Left lung (tissue), 4 donors: ENCODE measurements at regions not wholly inside any gene's neighbourhood (a gene's known extent, or its start where the extent isn't known, plus 50 kb on each side); places are given as distances from the start of the nearest gene placed in this dataset.
"Not testable (repeated sequence)": the region's sequence is repeated elsewhere in the genome, so short reads cannot be mapped to it uniquely, and the experiment has no call there.

Source experiments
- ATAC-seq: fragments of 200-7000 bp; cut with Tn5 transposase; one replicate; pipeline ENCODE4 v1.9.1; 2020; ENCODE audit warnings: moderate library complexity
- DNase-seq, 4 donors: peaks; one replicate each; pipeline ENCODE4 v3.0.0-alpha.2; 2013 to 2020
- H3K27ac ChIP-seq, 2 donors: fragments of 200-600 bp; sonication (generic) in 1 of 2; one replicate each; pipeline versions ENCODE4 v1.5.0 to v1.8.0; 2020 to 2021
- H3K27me3 ChIP-seq, 2 donors: fragments of 200-600 bp; sonication (generic) in 1 of 2; one replicate each; pipeline versions ENCODE4 v1.5.0 to v1.8.0; 2020 to 2021
- H3K36me3 ChIP-seq, 2 donors: fragments of 200-600 bp; sonication (generic) in 1 of 2; one replicate each; pipeline versions ENCODE4 v1.5.0 to v1.8.0; 2020 to 2021
- H3K4me1 ChIP-seq, 2 donors: fragments of 200-600 bp; one replicate each; pipeline ENCODE4 v1.8.0; 2021
- H3K4me3 ChIP-seq, 2 donors: fragments of 200-600 bp; sonication (generic) in 1 of 2; one replicate each; pipeline versions ENCODE4 v1.5.0 to v1.8.0; 2020 to 2021; ENCODE audit warnings: mild to moderate bottlenecking in 1 of 2
- H3K9me3 ChIP-seq, 2 donors: fragments of 200-600 bp; sonication (generic) in 1 of 2; one replicate each; pipeline versions ENCODE4 v1.5.0 to v1.8.0; 2020 to 2021
- CTCF ChIP-seq, 2 donors: fragments of 200-600 bp; sonication (generic) in 1 of 2; IDR thresholded peaks; one replicate each; pipeline versions ENCODE4 v1.5.0 to v1.8.0; 2021; ENCODE audit warnings: antibody characterized with exemption in 2 of 2
- intact Hi-C, 2 donors: fragments of 100-400 bp; cut with DNase I; formaldehyde crosslinking; loops; one replicate each; pipeline versions ENCODE4 v1.11.2 to v1.14.2; 2022
- donor health status: DM: no; HTN: yes; CAD: no.
- donor health status: DM: no; HTN: no; CAD: no.

GRCh38 chr6:85329196-85329595 is 120.7 kb upstream of the NT5E start:
- TF ChIP-seq CTCF (IDR thresholded peaks at IDR 0.05) = no peak
- Histone ChIP-seq H3K9me3 (no peaks in the 10 kb centered on the region), H3K4me1 (no peaks in the 10 kb centered on the region), H3K36me3 (no peaks in the 10 kb centered on the region), H3K27me3 (no peaks in the 10 kb centered on the region), H3K4me3 (no peak overlapping the region), H3K27ac (no peak overlapping the region)
- DNase-seq = no peak
- no peak for ATAC-seq
- intact Hi-C loops = no loop called here

- H3K9me3 ChIP-seq, H3K36me3 ChIP-seq, DNase-seq, H3K4me3 ChIP-seq, intact Hi-C loops, H3K27me3 ChIP-seq, H3K4me1 ChIP-seq, ATAC-seq, H3K27ac ChIP-seq: not testable (repeated sequence)
Observed at GRCh38 chr6:85325811-85326210, 124.1 kb upstream of the NT5E start.

GRCh38 chr6:85323435-85324040 is 126.3 kb upstream of the NT5E start:
- Histone ChIP-seq H3K9me3 (peaks cover 0 to 1% of the 10 kb centered on the region in 2 donors), H3K27me3 (peaks cover 0 to 4% of the 10 kb centered on the region in 2 donors), H3K4me1 (no peaks in the 10 kb centered on the region), H3K27ac (no peak overlapping the region), H3K4me3 (no peak overlapping the region), H3K36me3 (no peaks in the 10 kb centered on the region)
- peak; percentile 57 to 68 for TF ChIP-seq CTCF (IDR thresholded peaks at IDR 0.05)
- DNase-seq (peak in 3 of 4 donors; percentile 33 to 74 (median 44)), ATAC-seq (peak; percentile 84)
- intact Hi-C loops = no loop called here

- H3K9me3 ChIP-seq = peaks cover 0 to 10% of the 10 kb centered on the region in 2 donors
- peaks cover 0 to 4% of the 10 kb centered on the region in 2 donors for H3K27me3 ChIP-seq
- no peak for TF ChIP-seq CTCF (IDR thresholded peaks at IDR 0.05)
- H3K36me3 ChIP-seq = no peaks in the 10 kb centered on the region
- H3K4me3 ChIP-seq = no peak overlapping the region
- DNase-seq (no peak), ATAC-seq (no peak)
- no peak overlapping the region for H3K27ac ChIP-seq
- intact Hi-C loops = no loop called here
- no peaks in the 10 kb centered on the region for H3K4me1 ChIP-seq
Observed at GRCh38 chr6:85322446-85323105, 127.3 kb upstream of the NT5E start.

- ATAC-seq (peak; percentile 52), DNase-seq (peak in 1 of 4 donors; percentile 23)
- H3K27ac ChIP-seq = no peak overlapping the region
- H3K4me3 ChIP-seq = no peak overlapping the region
- intact Hi-C loops = no loop called here
- H3K4me1 ChIP-seq = no peaks in the 10 kb centered on the region
- no peak for TF ChIP-seq CTCF (IDR thresholded peaks at IDR 0.05)
- peaks cover 0 to 4% of the 10 kb centered on the region in 2 donors for H3K27me3 ChIP-seq
- no peaks in the 10 kb centered on the region for H3K36me3 ChIP-seq
- peaks cover 0 to 10% of the 10 kb centered on the region in 2 donors for H3K9me3 ChIP-seq
Observed at GRCh38 chr6:85321906-85322305, 128.0 kb upstream of the NT5E start.
